H1 (cell line): ENCODE measurements at regions not wholly inside any gene's neighbourhood (a gene's known extent, or its start where the extent isn't known, plus 50 kb on each side); places are given as distances from the start of the nearest gene placed in this dataset.

Experiments
- BACH1 ChIP-seq: IDR thresholded peaks from 2 replicates; pipeline ENCODE4 v1.6.1; 2012; ENCODE audit warnings: low read length, improper control_type of control experiment
- BRCA1 ChIP-seq: IDR thresholded peaks from 2 replicates; pipeline ENCODE4 v1.6.1; 2012; ENCODE audit warnings: low read depth, low read length, improper control_type of control experiment
- CBX5 ChIP-seq: fragments of 300-800, 300-1000 bp; sonication (generic); IDR thresholded peaks from 2 replicates; pipeline ENCODE4 v1.7.1; 2016; ENCODE audit warnings: antibody characterized with exemption, low read length, low read depth
- CHD2 ChIP-seq: IDR thresholded peaks from 2 replicates; pipeline ENCODE4 v1.6.1; 2012; ENCODE audit warnings: low read length, improper control_type of control experiment
- EP300 ChIP-seq, 2 experiments: IDR thresholded peaks; 1 replicate in 1 of 2; 2 replicates in 1 of 2; pipeline ENCODE4 v1.6.1; 2011 to 2012; ENCODE audit warnings: low read depth in 2 of 2, low read length in 2 of 2, mild to moderate bottlenecking in 2 of 2, borderline replicate concordance in 1 of 2, inconsistent platforms in 1 of 2, moderate library complexity in 1 of 2
- KDM1A ChIP-seq: fragments of 200-600, 300-600 bp; sonication (generic); IDR thresholded peaks from 2 replicates; pipeline ENCODE4 v1.7.1; 2016; ENCODE audit warnings: mild to moderate bottlenecking, low read length, borderline replicate concordance
- POLR2A ChIP-seq, 2 experiments: IDR thresholded peaks; 1 replicate in 1 of 2; 2 replicates in 1 of 2; pipeline ENCODE4 v1.6.1; 2011; ENCODE audit warnings: low read depth in 2 of 2, low read length in 2 of 2, mild to moderate bottlenecking in 2 of 2; ENCODE audit errors: control extremely low read depth in 1 of 2
- POLR2AphosphoS5 ChIP-seq: IDR thresholded peaks from 2 replicates; pipeline ENCODE4 v1.6.1; 2011; ENCODE audit warnings: low read depth, low read length
- SIN3A ChIP-seq, 2 experiments: IDR thresholded peaks in 1 of 2; conservative IDR thresholded peaks in 1 of 2; 2 replicates each; pipeline ENCODE4 v1.6.1; 2011 to 2012; ENCODE audit warnings: low read length in 2 of 2, improper control_type of control experiment in 1 of 2, low read depth in 1 of 2, mild to moderate bottlenecking in 1 of 2
- SP1 ChIP-seq: IDR thresholded peaks from 2 replicates; pipeline ENCODE4 v1.6.1; 2011; ENCODE audit warnings: low read depth, low read length
- ZNF274 ChIP-seq: IDR thresholded peaks from 2 replicates; pipeline ENCODE4 v1.7.0; 2012; ENCODE audit warnings: low read length, borderline replicate concordance; ENCODE audit errors: extremely low read depth
- TF ChIP-seq, protein P1 (sequence below), 3 experiments: IDR thresholded peaks; 1 replicate in 2 of 3; 2 replicates in 1 of 3; pipeline versions ENCODE4 v1.5.1 to v1.6.1; 2011; ENCODE audit warnings: low read length in 3 of 3, mild to moderate bottlenecking in 3 of 3, inconsistent platforms in 2 of 3, low read depth in 1 of 3, moderate library complexity in 1 of 3; ENCODE audit not compliant: insufficient read depth in 1 of 3; ENCODE audit errors: control extremely low read depth in 1 of 3
- TF ChIP-seq, protein P2 (sequence below): IDR thresholded peaks from 2 replicates; pipeline ENCODE4 v1.6.1; 2012; ENCODE audit warnings: low read length, inconsistent platforms

DNA sequence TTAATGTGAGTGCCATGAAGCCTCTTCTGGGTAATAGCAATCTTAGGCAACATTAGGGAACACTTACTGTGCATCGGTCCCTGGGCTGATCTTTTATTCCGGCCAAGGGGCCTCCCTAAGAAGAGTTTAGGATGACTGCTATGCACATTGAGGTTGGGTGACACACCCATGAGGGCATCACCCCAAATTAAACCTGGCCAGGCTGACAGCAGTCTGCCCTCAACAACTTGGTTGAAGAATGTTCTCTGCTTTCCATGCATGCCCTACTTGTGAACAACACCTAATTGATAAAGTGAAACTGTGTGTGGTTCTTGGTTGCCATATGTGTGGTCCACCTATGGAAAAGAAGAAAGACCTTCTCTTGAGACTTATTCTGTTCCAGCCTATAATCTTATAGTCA lies 1098.0 kb downstream of the BCL11B start:
- TF ChIP-seq POLR2AphosphoS5 (no peak), KDM1A (no peak), POLR2A (IDR thresholded peaks at IDR 0.05; ENCODE audit: control extremely low read depth in 1 of 2, low read depth in 2 of 2, low read length in 2 of 2) (no peak), BRCA1 (no peak), CHD2 (no peak), SP1 (no peak), SIN3A (conservative IDR thresholded peaks at IDR 0.05 in 1 of 2, IDR thresholded peaks at IDR 0.05 in 1 of 2; ENCODE audit: low read depth in 1 of 2, low read length in 2 of 2) (no peak), CBX5 (no peak), ZNF274 (no peak), BACH1 (no peak), EP300 (IDR thresholded peaks at IDR 0.05; ENCODE audit: borderline replicate concordance in 1 of 2, low read depth in 2 of 2, low read length in 2 of 2) (no peak)
- TF ChIP-seq, protein P1, sequence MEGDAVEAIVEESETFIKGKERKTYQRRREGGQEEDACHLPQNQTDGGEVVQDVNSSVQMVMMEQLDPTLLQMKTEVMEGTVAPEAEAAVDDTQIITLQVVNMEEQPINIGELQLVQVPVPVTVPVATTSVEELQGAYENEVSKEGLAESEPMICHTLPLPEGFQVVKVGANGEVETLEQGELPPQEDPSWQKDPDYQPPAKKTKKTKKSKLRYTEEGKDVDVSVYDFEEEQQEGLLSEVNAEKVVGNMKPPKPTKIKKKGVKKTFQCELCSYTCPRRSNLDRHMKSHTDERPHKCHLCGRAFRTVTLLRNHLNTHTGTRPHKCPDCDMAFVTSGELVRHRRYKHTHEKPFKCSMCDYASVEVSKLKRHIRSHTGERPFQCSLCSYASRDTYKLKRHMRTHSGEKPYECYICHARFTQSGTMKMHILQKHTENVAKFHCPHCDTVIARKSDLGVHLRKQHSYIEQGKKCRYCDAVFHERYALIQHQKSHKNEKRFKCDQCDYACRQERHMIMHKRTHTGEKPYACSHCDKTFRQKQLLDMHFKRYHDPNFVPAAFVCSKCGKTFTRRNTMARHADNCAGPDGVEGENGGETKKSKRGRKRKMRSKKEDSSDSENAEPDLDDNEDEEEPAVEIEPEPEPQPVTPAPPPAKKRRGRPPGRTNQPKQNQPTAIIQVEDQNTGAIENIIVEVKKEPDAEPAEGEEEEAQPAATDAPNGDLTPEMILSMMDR (IDR thresholded peaks at IDR 0.05; ENCODE audit: control extremely low read depth in 1 of 3, insufficient read depth in 1 of 3, low read depth in 1 of 3, low read length in 3 of 3), result no peak
- TF ChIP-seq, protein P2, sequence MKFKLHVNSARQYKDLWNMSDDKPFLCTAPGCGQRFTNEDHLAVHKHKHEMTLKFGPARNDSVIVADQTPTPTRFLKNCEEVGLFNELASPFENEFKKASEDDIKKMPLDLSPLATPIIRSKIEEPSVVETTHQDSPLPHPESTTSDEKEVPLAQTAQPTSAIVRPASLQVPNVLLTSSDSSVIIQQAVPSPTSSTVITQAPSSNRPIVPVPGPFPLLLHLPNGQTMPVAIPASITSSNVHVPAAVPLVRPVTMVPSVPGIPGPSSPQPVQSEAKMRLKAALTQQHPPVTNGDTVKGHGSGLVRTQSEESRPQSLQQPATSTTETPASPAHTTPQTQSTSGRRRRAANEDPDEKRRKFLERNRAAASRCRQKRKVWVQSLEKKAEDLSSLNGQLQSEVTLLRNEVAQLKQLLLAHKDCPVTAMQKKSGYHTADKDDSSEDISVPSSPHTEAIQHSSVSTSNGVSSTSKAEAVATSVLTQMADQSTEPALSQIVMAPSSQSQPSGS, result no peak
